GM19351 (cell line): ENCODE measurements at regions not wholly inside any gene's neighbourhood (a gene's known extent, or its start where the extent isn't known, plus 50 kb on each side); places are given as distances from the start of the nearest gene placed in this dataset.

Experiments
- ATAC-seq: cut with Tn5 transposase; IDR thresholded peaks from one replicate; pipeline ENCODE4 v1.9.1; 2021; ENCODE audit warnings: mild to moderate bottlenecking, moderate library complexity; ENCODE audit not compliant: unreplicated experiment

DNA sequence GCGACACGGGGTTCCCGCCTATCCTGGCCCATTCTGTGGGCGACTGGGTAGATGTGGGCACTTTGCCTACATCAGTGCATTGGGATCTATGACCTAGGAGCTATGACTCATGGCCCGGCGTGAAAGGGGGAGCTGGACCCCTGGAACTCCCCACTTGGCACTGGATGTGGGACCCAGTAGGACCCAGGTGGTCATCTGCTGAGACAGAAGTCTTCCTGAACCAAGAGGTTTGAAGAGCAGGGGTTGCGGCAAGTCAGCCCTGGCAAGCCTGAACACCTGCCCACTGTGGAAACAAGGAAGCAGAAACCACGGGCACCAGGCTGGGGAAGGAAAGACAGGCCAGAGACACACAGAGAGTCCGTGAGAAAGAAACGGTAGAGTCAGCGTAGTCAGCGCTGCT lies 656.7 kb downstream of the AJAP1 start:
- ATAC-seq, result no peak

DNA sequence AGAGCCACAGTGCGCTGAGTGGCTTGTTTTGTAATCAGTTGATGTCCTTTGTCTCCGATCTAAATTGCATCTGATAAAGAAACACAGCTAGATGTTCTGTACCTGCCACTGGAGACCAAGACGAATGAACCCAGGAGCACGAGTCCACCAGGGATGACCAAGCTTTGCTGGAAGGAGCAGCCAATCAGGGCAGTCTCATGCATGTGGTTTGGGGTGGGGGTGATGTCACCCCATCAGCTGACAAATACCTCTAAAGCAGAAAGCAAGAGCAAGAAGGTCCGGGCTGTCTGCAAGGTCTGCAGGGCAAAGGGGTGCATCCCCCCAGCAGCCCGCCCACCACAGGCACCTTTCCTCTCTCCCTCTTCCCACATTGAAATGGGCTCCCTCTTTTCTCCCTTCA lies 653.8 kb downstream of the AJAP1 start:
- no peak for ATAC-seq

DNA sequence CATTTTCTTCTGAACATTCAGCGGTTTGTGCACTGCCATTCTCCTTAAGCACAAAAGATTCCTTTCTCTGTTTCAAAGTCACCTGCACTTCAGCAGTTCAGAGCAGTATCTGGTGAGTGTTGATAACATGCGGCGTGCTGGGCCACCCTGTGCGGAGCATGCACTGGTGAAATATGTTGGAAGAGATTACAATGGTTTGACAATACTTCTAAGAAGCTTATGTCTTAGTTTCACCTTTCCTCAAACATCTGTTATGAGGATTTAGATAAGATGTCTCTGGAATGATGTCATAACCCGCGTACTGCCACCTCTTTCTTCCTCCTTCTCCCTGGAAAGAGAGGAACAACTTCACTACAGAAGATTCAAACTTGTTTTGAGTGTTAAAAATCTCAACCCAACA lies 650.3 kb downstream of the AJAP1 start:
- no peak for ATAC-seq

DNA sequence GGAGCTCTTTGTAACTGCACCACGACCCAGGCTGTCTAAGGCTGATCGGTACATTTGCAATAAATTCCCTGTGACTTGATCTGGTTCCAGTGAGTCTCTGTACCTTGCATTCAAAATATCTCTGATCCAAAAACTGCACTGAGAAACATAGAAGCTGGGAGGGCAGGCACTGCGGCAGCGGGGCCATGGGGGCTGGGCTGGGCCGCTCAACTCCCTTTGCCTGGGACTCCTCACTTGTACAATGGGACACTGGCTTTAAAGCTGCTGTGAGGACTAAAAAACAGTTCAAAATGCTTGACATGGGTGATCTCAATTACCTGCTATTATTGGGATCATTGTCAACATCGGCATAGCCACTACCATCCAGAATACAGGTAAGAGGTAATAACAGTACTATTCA lies 644.0 kb downstream of the AJAP1 start:
- no peak for ATAC-seq

DNA sequence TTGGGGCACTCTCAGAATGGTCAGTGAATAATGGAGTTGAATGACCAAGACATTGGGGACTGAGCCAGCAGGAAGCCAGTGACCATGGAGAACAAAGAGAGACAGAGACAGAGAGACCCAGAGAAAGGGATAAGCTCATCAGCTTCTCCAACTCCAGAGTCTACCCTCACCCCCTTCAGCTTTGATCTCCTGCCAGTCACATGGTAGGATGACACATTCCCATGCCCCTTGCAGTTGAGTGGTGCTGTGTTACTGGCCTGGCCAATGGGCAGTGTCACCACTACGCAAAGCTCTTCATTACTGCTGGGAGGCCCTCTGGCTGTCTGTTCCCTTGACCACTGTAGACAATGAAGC lies 643.5 kb downstream of the AJAP1 start:
- no peak for ATAC-seq

DNA sequence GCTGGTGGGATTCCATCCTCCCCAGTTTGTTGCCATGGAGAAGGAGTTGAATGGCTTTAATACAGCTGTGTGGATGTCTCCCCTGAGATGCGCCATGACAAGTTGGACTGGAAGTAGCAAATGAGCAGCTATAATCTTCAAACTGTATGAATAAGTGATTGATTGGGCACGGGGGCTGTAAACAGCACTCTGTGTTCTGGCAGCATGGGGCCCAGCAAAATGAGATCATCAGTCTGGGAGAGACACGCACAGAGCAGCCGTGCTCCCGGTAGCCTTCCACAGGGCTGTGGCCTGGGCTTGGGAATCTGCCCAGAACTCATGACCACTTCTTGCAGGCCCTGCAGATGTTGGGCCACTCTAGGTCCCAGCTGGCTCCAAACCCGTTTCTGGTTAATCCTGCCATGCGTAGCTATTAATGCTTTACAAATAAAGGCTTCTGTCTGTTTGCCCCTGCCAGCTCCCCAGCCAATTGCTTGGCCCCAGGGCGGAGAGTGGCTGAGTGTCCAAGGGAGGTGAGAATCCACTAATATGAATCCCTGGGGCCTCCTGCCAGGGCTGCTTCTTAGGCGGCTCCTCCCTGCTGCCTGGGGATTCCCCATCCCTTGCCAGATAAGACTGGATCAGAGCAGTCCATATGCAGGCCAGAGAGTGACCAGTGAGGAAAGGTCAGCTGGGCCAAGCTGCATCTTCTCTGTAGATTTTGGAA lies 642.9 kb downstream of the AJAP1 start:
- ATAC-seq, result no peak

DNA sequence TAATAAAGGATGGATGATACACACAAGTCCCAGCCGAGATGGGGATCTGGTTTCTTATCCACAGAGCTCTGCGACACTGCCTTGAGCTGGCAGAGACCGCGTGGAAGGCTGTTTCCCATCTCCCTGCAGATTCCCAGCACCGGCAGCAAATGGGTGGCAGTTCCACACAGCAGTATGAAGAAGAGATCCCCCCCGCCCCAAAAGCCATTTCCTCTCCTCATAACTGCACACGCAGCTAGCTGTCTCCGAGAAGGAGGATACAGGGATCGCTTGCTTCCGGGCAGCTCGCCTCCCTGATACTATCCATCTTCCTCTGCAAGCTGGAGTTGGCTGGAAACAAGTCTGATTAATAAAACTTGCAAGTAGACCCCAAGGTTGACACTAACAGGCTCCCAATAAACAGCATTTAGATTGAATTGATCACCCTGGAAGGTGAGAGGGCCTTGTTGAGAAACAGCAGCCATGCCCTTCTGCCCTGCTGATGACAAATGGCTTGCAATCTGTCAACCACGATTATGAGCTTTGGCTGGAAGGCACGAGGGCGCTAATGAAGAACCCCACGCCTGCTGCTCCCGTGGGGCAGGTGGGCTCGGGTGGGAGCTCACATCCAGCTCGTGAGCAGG lies 642.3 kb downstream of the AJAP1 start:
- no peak for ATAC-seq

DNA sequence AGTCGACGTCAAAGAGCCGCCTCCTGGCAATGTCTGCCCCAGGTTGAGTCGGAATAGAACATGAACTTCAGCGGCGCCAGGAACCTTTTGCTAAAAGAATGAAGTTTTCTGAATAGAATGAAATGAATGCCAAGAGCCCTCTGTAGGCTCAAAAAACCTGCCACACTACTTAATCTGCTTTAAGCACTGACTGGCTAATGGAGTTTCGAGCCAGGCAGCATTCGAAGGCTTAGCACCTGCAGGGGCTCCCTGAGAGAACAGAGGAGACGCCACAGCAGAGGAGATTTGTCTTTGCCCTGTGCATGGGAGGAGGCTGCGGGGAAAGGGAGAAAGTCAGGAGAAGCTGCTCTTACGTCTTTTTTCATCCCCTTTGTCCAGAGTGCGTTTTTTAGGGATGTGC lies 641.7 kb downstream of the AJAP1 start:
- ATAC-seq, result no peak

DNA sequence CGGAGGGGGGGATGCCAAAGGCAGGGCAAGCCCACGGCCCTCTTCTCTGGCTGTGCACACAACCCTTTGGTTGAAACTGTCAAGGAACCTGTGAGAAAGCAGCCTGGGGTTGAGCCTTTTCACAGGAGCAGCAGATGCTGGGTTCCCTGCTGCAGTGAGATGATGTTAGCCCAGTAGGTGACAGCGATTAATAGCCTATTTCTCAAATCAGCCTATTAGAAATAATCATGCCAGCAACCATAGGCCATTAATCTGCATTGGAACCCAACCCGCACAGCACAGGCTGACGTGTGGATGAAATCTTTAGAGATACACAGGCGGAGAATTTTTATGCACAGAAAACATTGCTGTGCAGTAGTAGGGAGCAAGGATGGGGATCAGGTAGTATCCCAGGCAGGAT lies 637.5 kb downstream of the AJAP1 start:
- no peak for ATAC-seq

DNA sequence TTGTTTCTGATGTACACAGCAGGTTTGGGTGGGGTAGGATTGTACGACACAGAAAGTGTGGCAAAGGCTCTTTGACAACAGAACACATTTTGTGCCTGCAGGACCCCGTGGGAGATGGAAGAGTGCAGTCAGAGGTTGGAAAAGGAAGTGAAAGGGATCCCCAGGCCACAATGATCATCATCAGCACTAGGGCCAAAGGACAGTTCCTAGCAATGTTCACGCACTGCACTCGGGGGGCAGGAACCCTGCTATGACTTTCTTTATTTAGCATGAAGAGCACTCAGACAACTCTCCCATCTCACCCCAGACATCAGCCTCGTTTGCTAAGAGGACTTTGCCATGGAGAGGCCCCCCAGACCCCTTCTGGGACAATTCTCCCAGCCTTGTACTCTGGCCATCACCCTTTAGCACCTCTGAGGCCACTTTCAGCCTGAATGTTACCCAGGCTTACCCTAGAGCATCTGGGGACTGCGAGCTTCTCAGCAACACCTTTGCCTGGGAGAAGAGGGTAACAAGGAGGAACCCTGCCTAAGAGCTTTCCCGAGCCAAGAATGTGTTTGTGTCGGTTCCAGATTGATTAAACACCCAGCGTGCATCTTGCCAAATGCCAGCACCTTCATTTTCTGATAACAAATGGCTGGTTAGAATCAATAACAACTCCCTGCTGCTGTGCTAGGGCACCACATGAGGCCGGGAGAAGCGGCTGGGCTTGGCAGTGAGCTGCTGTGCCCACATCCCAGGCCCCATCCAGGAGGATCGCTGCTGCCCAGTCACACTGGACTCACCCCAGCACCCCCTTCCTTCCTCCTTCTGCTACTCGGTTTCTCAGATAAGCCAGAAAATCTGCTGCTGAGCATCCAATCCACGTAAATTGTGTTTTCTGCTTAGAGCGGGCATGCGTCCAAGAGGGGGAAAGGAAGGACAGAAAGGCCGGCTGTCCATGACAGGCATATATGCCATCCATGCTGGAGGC lies 633.1 kb downstream of the AJAP1 start:
- no peak for ATAC-seq

DNA sequence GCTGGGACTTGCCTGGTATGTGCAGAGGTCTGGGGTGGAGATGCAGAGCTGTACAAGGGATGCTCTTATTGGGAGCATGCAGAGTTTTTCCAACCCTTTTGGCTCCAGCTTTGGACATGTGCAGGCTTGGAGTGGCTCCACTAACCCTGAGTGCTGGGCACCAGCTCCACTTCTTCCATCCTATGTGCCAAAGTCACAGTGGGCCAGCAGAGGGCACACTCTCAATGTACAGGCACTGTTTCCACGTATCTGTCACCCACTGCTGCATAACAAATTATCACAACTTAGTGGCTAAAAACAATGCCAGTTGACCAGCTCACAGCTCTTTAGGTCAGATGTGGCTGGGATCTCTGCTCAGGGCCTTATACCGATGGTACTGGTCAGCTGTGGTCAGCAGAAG lies 631.8 kb downstream of the AJAP1 start:
- no peak for ATAC-seq

DNA sequence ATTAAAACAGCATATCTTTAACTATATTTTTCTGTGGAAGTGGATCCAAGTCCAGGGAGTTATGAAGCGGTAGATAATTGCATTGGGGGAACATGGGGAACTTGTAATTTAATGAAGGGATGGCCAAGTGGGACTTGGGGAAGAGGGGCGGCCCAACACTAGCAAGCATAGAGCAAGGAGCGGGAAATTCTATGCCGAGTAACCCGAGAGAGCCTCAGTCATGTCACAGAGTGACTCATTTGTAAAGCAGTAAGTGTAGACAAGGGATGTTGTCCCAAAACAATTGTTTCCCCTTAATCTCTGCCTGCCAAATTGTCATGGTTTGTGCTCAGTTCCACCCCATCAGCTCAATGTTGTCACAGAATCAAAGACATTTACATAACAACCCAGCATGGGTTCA lies 620.1 kb downstream of the AJAP1 start:
- no peak for ATAC-seq

DNA sequence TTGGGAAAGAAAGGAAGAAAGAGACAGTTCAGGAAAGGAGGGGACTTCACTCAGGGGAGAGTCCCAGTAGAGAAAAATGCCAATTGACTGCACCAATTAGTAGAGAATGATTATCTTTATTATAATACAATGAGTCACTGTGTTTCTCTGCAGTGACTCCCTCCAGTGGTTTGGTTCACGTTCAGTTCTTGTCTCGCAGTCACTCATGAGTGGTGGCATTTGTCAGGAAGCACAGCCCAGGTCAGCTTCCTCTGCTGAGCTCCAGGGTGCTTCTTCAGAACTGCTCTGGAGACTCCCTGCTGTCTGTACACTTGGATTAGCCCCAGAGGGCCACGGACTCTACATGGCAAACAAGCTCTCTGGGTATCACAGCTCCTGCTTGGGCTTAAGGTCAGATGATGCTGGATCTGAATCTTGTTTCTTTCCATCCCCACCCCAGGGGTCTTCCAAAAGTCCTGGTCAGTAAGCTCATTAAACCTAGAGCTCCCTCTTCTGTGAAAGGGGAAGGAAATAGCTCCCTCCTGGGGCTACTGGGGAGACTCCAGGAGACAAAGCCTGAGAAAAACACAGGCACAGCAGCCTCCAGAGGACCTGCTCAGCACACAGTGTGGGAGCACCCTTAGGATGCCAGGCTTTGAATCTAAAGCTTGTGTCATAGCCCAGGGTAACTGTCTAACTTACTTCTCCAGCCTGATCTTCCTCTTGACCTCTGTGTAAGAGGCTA lies 619.0 kb downstream of the AJAP1 start:
- no peak for ATAC-seq

DNA sequence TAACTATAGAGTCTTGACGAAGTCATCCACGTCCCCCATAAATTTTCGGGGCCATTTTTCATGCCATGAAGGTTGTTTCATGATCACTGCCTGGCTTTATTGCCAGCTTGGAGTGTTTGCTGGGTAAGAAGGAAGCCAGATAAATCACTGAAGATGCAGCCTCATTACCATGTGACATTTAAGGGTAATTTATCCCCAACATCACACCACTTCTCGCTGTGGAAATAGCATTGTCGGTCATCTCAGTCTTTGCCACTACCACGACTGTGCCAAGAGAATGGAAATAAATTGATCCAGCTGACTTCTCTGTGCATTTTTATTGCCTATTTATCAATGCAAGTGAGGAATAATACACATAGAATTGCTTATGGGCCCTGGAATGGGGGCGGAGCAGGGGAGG lies 617.9 kb downstream of the AJAP1 start:
- no peak for ATAC-seq

DNA sequence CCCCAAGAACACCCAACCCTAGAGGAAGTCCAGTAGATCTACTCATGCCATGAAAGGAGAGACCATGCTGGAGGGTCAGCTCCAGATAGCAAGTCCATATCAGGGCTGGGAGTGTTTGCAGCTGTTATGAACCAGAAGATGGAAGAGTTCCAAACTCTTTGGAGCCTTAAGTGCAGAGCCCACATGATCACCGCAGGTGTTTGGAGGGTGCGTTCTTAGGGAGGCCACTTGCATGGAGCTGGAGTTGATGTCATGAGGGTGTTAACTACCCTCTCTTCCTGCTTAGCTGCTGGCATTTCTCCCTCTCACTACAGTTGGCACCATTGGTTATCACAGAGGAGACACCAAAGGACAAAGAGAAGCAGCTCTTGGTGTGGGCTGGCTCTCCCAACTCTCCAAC lies 616.9 kb downstream of the AJAP1 start:
- no peak for ATAC-seq

DNA sequence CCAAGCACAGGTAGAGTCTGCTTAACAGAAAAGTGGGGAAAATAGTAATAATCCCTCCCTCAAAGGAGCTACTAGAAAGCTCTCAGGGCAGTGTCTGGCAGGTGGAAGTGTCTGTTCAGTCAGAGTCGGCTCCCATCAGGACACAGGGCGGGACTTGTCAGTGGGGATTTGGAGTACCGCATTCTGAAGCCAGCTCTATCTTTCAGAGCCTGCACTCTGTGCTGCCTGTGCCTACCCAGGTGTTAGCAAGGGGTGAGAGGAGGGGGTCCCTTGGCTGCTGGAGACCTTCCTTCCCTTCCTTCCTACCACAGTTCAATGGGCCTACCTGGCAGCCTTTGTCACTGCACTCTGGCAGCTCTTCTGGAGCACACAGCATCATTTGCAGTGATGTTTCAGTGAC lies 615.5 kb downstream of the AJAP1 start:
- no peak for ATAC-seq

DNA sequence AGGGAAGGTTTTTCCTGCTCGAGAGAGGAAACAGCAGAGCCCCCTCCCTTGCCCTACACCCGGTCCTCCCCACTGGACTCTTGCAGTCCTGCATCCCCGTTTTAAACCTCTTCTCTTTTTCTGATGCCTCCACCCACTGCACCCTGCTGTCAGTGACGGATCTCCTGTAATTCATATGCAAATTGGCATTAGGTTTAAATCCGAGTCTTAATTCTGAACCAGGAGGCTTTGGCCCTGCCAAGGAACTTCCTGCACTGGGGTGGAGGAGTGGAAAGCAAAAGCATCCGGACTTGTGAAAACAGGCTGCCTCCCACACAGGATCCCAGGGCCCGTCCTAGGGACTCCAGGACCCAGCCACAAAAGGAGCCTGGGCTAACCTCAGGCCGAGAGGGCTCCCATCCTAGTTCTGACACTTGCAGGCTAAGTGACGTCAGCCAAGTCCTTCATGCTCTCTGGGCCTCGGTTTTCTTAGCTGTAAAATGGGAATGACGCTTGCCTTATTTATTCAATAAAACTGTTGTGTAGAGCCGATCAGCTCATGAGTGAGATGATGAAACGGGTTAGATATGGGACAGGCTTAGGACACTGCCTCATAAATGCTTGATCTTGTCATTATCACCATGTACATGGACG lies 613.3 kb downstream of the AJAP1 start:
- ATAC-seq, result no peak

DNA sequence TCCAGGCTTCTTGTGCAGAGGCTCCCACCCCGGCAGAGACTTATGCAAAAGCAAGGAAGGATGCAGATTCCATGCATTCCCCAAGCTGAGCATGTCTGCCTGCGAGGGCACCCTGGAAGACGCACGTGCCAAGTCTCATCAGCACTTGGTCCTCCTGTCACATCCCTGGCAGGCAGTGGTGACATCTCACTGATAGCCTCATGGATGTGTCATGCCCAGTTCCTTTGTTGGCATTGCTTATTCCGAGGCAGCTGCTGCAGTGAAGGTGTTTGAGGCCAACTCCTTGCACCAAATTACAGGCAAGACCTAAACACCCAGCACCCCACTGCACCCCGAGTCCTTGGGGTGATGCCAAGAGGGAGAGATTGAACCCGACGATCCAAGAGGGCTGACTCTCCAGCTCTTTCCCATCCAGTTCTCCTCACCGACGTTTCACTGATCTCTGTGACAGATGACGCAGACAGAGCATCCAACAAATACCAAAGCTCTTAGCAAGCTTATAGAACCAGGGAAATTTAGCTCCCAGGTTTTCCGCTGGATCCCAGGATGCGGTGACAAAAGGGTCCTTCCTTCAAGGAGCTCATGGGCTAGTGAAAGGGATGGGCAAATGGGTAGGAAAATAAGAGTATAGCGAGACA lies 611.1 kb downstream of the AJAP1 start:
- no peak for ATAC-seq

DNA sequence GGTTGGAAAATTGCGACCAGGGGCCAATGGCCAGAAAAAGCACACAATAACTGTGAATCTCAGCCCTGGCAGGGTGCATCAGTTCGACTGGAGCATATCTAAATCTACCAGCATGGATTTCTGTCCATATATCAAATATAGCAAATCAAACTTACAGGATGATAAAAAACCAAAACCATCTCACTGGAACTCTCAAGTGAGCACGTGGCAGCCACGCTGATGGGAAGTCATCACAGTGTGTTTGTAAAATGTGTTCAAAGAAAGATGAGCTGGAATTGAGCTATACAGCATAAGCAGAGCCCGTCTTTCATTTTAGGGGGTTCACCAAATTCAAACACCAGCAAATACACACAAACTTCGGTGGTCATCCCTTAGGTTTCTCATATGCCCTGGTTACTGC lies 610.1 kb downstream of the AJAP1 start:
- no peak for ATAC-seq

DNA sequence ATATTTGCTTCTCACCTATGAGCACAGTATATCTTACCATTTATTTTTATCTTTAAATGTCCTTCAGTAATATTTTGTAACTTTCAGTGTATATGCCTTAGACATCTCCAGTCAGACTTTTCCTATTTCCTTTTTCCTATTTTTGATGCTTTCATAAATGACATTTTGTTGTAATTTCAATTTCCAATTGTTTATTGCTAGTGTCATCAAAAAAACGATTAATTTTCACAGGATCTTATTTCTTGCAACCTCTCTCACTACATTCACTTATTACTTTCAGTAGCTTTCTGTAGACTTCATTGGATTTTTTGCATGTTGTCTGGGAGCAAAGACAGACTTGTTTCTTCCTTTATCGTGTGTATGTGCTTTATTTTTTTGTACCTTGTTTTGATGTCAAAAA lies 602.4 kb downstream of the AJAP1 start:
- ATAC-seq, result no peak
